ENCODE measurements at regions not wholly inside any gene's neighbourhood (a gene's known extent, or its start where the extent isn't known, plus 50 kb on each side); places are given as distances from the start of the nearest gene placed in this dataset.

GRCh38 chr14:98564541-98564940, 707.5 kb downstream of the BCL11B start:
- TF ChIP-seq, protein P1, sequence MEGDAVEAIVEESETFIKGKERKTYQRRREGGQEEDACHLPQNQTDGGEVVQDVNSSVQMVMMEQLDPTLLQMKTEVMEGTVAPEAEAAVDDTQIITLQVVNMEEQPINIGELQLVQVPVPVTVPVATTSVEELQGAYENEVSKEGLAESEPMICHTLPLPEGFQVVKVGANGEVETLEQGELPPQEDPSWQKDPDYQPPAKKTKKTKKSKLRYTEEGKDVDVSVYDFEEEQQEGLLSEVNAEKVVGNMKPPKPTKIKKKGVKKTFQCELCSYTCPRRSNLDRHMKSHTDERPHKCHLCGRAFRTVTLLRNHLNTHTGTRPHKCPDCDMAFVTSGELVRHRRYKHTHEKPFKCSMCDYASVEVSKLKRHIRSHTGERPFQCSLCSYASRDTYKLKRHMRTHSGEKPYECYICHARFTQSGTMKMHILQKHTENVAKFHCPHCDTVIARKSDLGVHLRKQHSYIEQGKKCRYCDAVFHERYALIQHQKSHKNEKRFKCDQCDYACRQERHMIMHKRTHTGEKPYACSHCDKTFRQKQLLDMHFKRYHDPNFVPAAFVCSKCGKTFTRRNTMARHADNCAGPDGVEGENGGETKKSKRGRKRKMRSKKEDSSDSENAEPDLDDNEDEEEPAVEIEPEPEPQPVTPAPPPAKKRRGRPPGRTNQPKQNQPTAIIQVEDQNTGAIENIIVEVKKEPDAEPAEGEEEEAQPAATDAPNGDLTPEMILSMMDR (IDR thresholded peaks at IDR 0.05) = no peak
- no peak for TF ChIP-seq ZFX (IDR thresholded peaks at IDR 0.05; ENCODE audit: borderline replicate concordance)
